Kidney glomerular epithelial cell (primary cell): ENCODE measurements at regions not wholly inside any gene's neighbourhood (a gene's known extent, or its start where the extent isn't known, plus 50 kb on each side); places are given as distances from the start of the nearest gene placed in this dataset.
A peak's percentile ranks its signal among the peaks of the same experiment; 100 is the strongest.

Source experiments
- DNase-seq: peaks from one replicate; lab custom pipeline; 2025; lab: John Stamatoyannopoulos, UW

- DNase-seq, result peak; percentile 9
Measured at GRCh38 chr12:97275256-97275655, 187.3 kb upstream of the RMST start.

GRCh38 chr12:97275728-97276590 lies 186.6 kb upstream of the RMST start:
- DNase-seq, result no peak

- peak; percentile 55 for DNase-seq
Measured at GRCh38 chr12:97276661-97277429, 185.8 kb upstream of the RMST start.

GRCh38 chr12:97283297-97283696 lies 179.3 kb upstream of the RMST start:
- no peak for DNase-seq

GRCh38 chr12:97288531-97288930 lies 174.1 kb upstream of the RMST start:
- no peak for DNase-seq

GRCh38 chr12:97292588-97292987 lies 170.0 kb upstream of the RMST start:
- no peak for DNase-seq

- DNase-seq, result no peak
Measured at GRCh38 chr12:97293541-97293940, 169.1 kb upstream of the RMST start.

- DNase-seq, result no peak
Measured at GRCh38 chr12:97299847-97300246, 162.8 kb upstream of the RMST start.

- no peak for DNase-seq
Measured at GRCh38 chr12:97300431-97300830, 162.2 kb upstream of the RMST start.

GRCh38 chr12:97300891-97301290 lies 161.7 kb upstream of the RMST start:
- DNase-seq, result no peak

GRCh38 chr12:97301576-97301975 lies 161.0 kb upstream of the RMST start:
- DNase-seq, result no peak

- no peak for DNase-seq
Measured at GRCh38 chr12:97305651-97306050, 157.0 kb upstream of the RMST start.

GRCh38 chr12:97306147-97306546 lies 156.5 kb upstream of the RMST start:
- no peak for DNase-seq

GRCh38 chr12:97308576-97309198 lies 153.9 kb upstream of the RMST start:
- DNase-seq, result peak; percentile 17

- DNase-seq, result no peak
Measured at GRCh38 chr12:97309921-97310320, 152.7 kb upstream of the RMST start.

- DNase-seq, result no peak
Measured at GRCh38 chr12:97312570-97313135, 150.0 kb upstream of the RMST start.

GRCh38 chr12:97313471-97314190 lies 149.0 kb upstream of the RMST start:
- DNase-seq, result peak; percentile 73

GRCh38 chr12:97316321-97316720 lies 146.3 kb upstream of the RMST start:
- DNase-seq, result no peak

- DNase-seq, result no peak
Measured at GRCh38 chr12:97321621-97322020, 141.0 kb upstream of the RMST start.

GRCh38 chr12:97322388-97322787 lies 140.2 kb upstream of the RMST start:
- DNase-seq, result no peak

GRCh38 chr12:97323154-97323553 lies 139.4 kb upstream of the RMST start:
- DNase-seq, result no peak

- no peak for DNase-seq
Measured at GRCh38 chr12:97324471-97324870, 138.1 kb upstream of the RMST start.
